H9 (cell line): ENCODE measurements at regions not wholly inside any gene's neighbourhood (a gene's known extent, or its start where the extent isn't known, plus 50 kb on each side); places are given as distances from the start of the nearest gene placed in this dataset.

Source experiments
- DNase-seq: peaks from one replicate; pipeline ENCODE4 v3.0.0-alpha.2; 2017
- H2AFZ ChIP-seq: one replicate; pipeline ENCODE4 v1.6.1; 2013; ENCODE audit warnings: mild to moderate bottlenecking, low read length, control low read depth, moderate library complexity
- H2AK5ac ChIP-seq: 2 replicates; pipeline ENCODE4 v1.6.1; 2013; ENCODE audit warnings: low read length, control low read depth, mixed read lengths; ENCODE audit not compliant: insufficient read length
- H2BK120ac ChIP-seq: one replicate; pipeline ENCODE4 v1.6.1; 2013; ENCODE audit warnings: low read depth, mild to moderate bottlenecking, low read length, control low read depth, inconsistent platforms; ENCODE audit not compliant: poor library complexity, severe bottlenecking
- H2BK12ac ChIP-seq: 2 replicates; pipeline ENCODE4 v1.6.1; 2013; ENCODE audit warnings: low read length, control low read depth, mixed read lengths, low read depth; ENCODE audit not compliant: insufficient read length
- H2BK15ac ChIP-seq: 2 replicates; pipeline ENCODE4 v1.6.1; 2013; ENCODE audit warnings: low read depth, low read length, control low read depth
- H2BK20ac ChIP-seq: one replicate; pipeline ENCODE4 v1.6.1; 2013; ENCODE audit warnings: low read depth, mild to moderate bottlenecking, low read length, control low read depth, inconsistent platforms; ENCODE audit not compliant: poor library complexity, severe bottlenecking
- H2BK5ac ChIP-seq: 2 replicates; pipeline ENCODE4 v1.6.1; 2013; ENCODE audit warnings: low read length, control low read depth, mixed read lengths; ENCODE audit not compliant: insufficient read length
- H3K14ac ChIP-seq: 2 replicates; pipeline ENCODE4 v1.6.1; 2013; ENCODE audit warnings: low read length, control low read depth; ENCODE audit not compliant: insufficient read depth
- H3K18ac ChIP-seq: 2 replicates; pipeline ENCODE4 v1.6.1; 2013; ENCODE audit warnings: low read depth, mild to moderate bottlenecking, mixed read lengths, low read length, control low read depth; ENCODE audit not compliant: insufficient read length
- H3K23ac ChIP-seq: 2 replicates; pipeline ENCODE4 v1.6.1; 2013; ENCODE audit warnings: low read length, control low read depth, mixed read lengths, low read depth; ENCODE audit not compliant: insufficient read length
- H3K23me2 ChIP-seq: 2 replicates; pipeline ENCODE4 v1.6.1; 2013; ENCODE audit warnings: low read depth, mild to moderate bottlenecking, mixed read lengths, low read length, control low read depth; ENCODE audit not compliant: insufficient read length, poor library complexity, severe bottlenecking
- H3K27ac ChIP-seq: 2 replicates; pipeline ENCODE4 v1.5.1; 2013; ENCODE audit warnings: low read length, control low read depth, mixed read lengths, low read depth; ENCODE audit not compliant: insufficient read length
- H3K27me3 ChIP-seq: 2 replicates; pipeline ENCODE4 v1.6.1; 2013; ENCODE audit warnings: low read length, control low read depth, inconsistent platforms; ENCODE audit not compliant: insufficient read depth
- H3K4ac ChIP-seq: 2 replicates; pipeline ENCODE4 v1.6.1; 2013; ENCODE audit warnings: low read depth, mild to moderate bottlenecking, control low read depth, inconsistent platforms, low read length, moderate library complexity
- H3K4me1 ChIP-seq: 2 replicates; pipeline ENCODE4 v1.6.1; 2013; ENCODE audit warnings: low read length, control low read depth, inconsistent platforms; ENCODE audit not compliant: insufficient read depth
- H3K4me2 ChIP-seq: 2 replicates; pipeline ENCODE4 v1.6.1; 2013; ENCODE audit warnings: low read length, control low read depth, mixed read lengths; ENCODE audit not compliant: insufficient read length, insufficient read depth
- H3K56ac ChIP-seq: 2 replicates; pipeline ENCODE4 v1.6.1; 2013; ENCODE audit warnings: low read depth, mild to moderate bottlenecking, mixed read lengths, low read length, control low read depth; ENCODE audit not compliant: insufficient read length
- H3K79me1 ChIP-seq: 2 replicates; pipeline ENCODE4 v1.6.1; 2013; ENCODE audit warnings: low read depth, mild to moderate bottlenecking, moderate library complexity, low read length, control low read depth, inconsistent platforms; ENCODE audit not compliant: insufficient read depth, poor library complexity, severe bottlenecking
- H3K79me2 ChIP-seq: 2 replicates; pipeline ENCODE4 v1.6.1; 2013; ENCODE audit warnings: low read length, control low read depth, inconsistent platforms; ENCODE audit not compliant: insufficient read depth
- H3K9ac ChIP-seq: 2 replicates; pipeline ENCODE4 v1.6.1; 2013; ENCODE audit warnings: low read length, control low read depth, mixed read lengths; ENCODE audit not compliant: insufficient read length; ENCODE audit errors: extremely low read depth
- H3K9me3 ChIP-seq: one replicate; pipeline ENCODE4 v1.6.1; 2013; ENCODE audit warnings: low read depth, low read length, inconsistent platforms; ENCODE audit not compliant: control insufficient read depth
- H3T11ph ChIP-seq: one replicate; pipeline ENCODE4 v1.6.1; 2013; ENCODE audit warnings: mild to moderate bottlenecking, low read length, control low read depth, inconsistent platforms
- H4K20me1 ChIP-seq: one replicate; pipeline ENCODE4 v1.6.1; 2013; ENCODE audit not compliant: control insufficient read depth, insufficient read length, insufficient read depth
- H4K5ac ChIP-seq: 2 replicates; pipeline ENCODE4 v1.6.1; 2013; ENCODE audit warnings: low read depth, mild to moderate bottlenecking, mixed read lengths, low read length, control low read depth; ENCODE audit not compliant: insufficient read length
- H4K8ac ChIP-seq: replicated peaks from 2 replicates; pipeline ENCODE4 v1.6.1; 2013; ENCODE audit warnings: low read length, control low read depth, mixed read lengths, low read depth; ENCODE audit not compliant: insufficient read length
- H4K91ac ChIP-seq: 2 replicates; pipeline ENCODE4 v1.6.1; 2013; ENCODE audit warnings: low read depth, mild to moderate bottlenecking, moderate library complexity, mixed read lengths, low read length, control low read depth; ENCODE audit not compliant: insufficient read length
- H3K27ac Mint-ChIP-seq, 3 experiments: 2 replicates in 2 of 3; 3 replicates in 1 of 3; pipeline ENCODE4 v1.8.0; 2020 to 2021; ENCODE audit warnings: mixed read lengths in 3 of 3, mild to moderate bottlenecking in 1 of 3, moderate library complexity in 1 of 3
- H3K27me3 Mint-ChIP-seq: 2 replicates; pipeline ENCODE4 v1.8.0; 2021; ENCODE audit warnings: low read depth, mild to moderate bottlenecking, moderate library complexity, mixed read lengths
- H3K36me3 Mint-ChIP-seq, 3 experiments: 2 replicates in 2 of 3; 3 replicates in 1 of 3; pipeline ENCODE4 v1.8.0; 2020 to 2021; ENCODE audit warnings: low read depth in 3 of 3, mixed read lengths in 3 of 3; ENCODE audit not compliant: insufficient read depth in 1 of 3
- H3K4me1 Mint-ChIP-seq, 2 experiments: 2 replicates each; pipeline ENCODE4 v1.8.0; 2020; ENCODE audit warnings: mixed read lengths in 2 of 2
- H3K4me3 Mint-ChIP-seq, 2 experiments: 2 replicates in 1 of 2; 3 replicates in 1 of 2; pipeline ENCODE4 v1.8.0; 2020 to 2021; ENCODE audit warnings: mild to moderate bottlenecking in 2 of 2, mixed read lengths in 2 of 2, moderate library complexity in 1 of 2
- H3K9me3 Mint-ChIP-seq, 2 experiments: 2 replicates in 1 of 2; 3 replicates in 1 of 2; pipeline ENCODE4 v1.8.0; 2020; ENCODE audit warnings: mild to moderate bottlenecking in 2 of 2, mixed read lengths in 2 of 2, moderate library complexity in 1 of 2
- TF ChIP-seq, protein P1 (sequence below): fragments of 200-600 bp; sonication (generic); conservative IDR thresholded peaks from 3 replicates; pipeline ENCODE4 v1.8.0; 2021; ENCODE audit warnings: antibody characterized with exemption, mild to moderate bottlenecking

DNA sequence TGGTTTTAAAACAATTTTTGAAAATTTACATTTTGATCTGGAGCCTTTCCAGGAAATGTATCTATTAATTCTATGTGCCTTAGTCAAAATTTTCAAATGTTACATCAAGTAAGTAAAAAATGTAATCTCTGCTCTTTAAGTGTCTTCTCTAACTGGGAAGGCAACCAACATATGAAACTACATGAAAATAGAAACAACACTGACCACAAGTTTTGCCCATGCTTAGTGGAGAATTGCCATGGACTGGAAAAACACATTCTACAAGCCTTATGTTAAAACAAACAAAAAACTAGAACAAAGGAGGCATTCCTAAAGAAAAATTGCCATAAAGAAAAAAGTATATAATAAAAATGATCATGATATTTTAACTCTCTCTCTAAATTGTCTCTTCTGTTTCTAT is 75.9 kb upstream of the SPRED1 start:
- Histone ChIP-seq H3K79me2 (no peaks in the 10 kb centered on the region), H4K8ac (no peak overlapping the region), H3K23me2 (no peaks in the 10 kb centered on the region), H3K4me1 (peaks cover 5% of the 10 kb centered on the region; the same call in 1 of the 2 replicates), H2BK12ac (no peak overlapping the region), H4K5ac (no peak overlapping the region), H2AK5ac (no peak overlapping the region), H3K9me3 (no peaks in the 10 kb centered on the region), H3K14ac (no peak overlapping the region), H2AFZ (no peak overlapping the region), H4K20me1 (no peaks in the 10 kb centered on the region), H2BK120ac (no peak overlapping the region), H3K79me1 (no peaks in the 10 kb centered on the region), H3K56ac (no peak overlapping the region), H2BK20ac (no peak overlapping the region), H3T11ph (no peak overlapping the region), H3K27ac (no peak overlapping the region), H3K4ac (no peak overlapping the region), H2BK5ac (no peak overlapping the region), H3K18ac (no peak overlapping the region), H3K27me3 (no peaks in the 10 kb centered on the region), H3K4me2 (no peak overlapping the region), H2BK15ac (no peak overlapping the region), H4K91ac (no peak overlapping the region), H3K9ac (no peak overlapping the region), H3K23ac (no peak overlapping the region)
- H3K27me3 Mint-ChIP-seq = no peaks in the 10 kb centered on the region
- peaks cover 8 to 11% of the 10 kb centered on the region in 2 experiments for H3K4me1 Mint-ChIP-seq
- H3K9me3 Mint-ChIP-seq = peaks cover 0 to 6% of the 10 kb centered on the region in 2 experiments; a peak in 3 of 5 replicates
- DNase-seq = no peak
- H3K36me3 Mint-ChIP-seq = no peaks in the 10 kb centered on the region
- TF ChIP-seq, protein P1, sequence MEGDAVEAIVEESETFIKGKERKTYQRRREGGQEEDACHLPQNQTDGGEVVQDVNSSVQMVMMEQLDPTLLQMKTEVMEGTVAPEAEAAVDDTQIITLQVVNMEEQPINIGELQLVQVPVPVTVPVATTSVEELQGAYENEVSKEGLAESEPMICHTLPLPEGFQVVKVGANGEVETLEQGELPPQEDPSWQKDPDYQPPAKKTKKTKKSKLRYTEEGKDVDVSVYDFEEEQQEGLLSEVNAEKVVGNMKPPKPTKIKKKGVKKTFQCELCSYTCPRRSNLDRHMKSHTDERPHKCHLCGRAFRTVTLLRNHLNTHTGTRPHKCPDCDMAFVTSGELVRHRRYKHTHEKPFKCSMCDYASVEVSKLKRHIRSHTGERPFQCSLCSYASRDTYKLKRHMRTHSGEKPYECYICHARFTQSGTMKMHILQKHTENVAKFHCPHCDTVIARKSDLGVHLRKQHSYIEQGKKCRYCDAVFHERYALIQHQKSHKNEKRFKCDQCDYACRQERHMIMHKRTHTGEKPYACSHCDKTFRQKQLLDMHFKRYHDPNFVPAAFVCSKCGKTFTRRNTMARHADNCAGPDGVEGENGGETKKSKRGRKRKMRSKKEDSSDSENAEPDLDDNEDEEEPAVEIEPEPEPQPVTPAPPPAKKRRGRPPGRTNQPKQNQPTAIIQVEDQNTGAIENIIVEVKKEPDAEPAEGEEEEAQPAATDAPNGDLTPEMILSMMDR = no peak
- H3K4me3 Mint-ChIP-seq = no peak overlapping the region
- no peak overlapping the region for H3K27ac Mint-ChIP-seq
